Right lobe of liver (tissue), 6 donors: ENCODE measurements at regions not wholly inside any gene's neighbourhood (a gene's known extent, or its start where the extent isn't known, plus 50 kb on each side); places are given as distances from the start of the nearest gene placed in this dataset.

Source experiments
- ATAC-seq, 4 donors: fragments of 200-7000 bp; cut with Tn5 transposase; one replicate each; pipeline ENCODE4 v1.9.1; 2020; ENCODE audit warnings: mild to moderate bottlenecking in 4 of 4, moderate library complexity in 4 of 4
- DNase-seq, 3 donors: peaks; one replicate each; pipeline ENCODE4 v3.0.0-alpha.2; 2020
- H3K27ac ChIP-seq, 3 donors: fragments of 200-600 bp; one replicate each; pipeline ENCODE4 v1.8.0; 2022
- H3K27me3 ChIP-seq, 2 donors: fragments of 200-600 bp; one replicate each; pipeline ENCODE4 v1.8.0; 2022
- H3K36me3 ChIP-seq, 4 donors: fragments of 200-600 bp; sonication (generic) in 1 of 4; one replicate each; pipeline versions ENCODE4 v1.5.1 to v1.8.0; 2017 to 2022; ENCODE audit warnings: control low read depth in 1 of 4
- H3K4me1 ChIP-seq, 4 donors: fragments of 200-600 bp; sonication (generic) in 1 of 4; one replicate each; pipeline versions ENCODE4 v1.5.1 to v1.8.0; 2017 to 2022; ENCODE audit warnings: control low read depth in 1 of 4
- H3K4me3 ChIP-seq, 3 donors: fragments of 200-600 bp; one replicate each; pipeline ENCODE4 v1.8.0; 2022
- H3K9me3 ChIP-seq, 4 donors: fragments of 200-600 bp; sonication (generic) in 1 of 4; one replicate each; pipeline versions ENCODE4 v1.5.1 to v1.8.0; 2017 to 2022; ENCODE audit warnings: control low read depth in 1 of 4
- POLR2A ChIP-seq: fragments of 450-650 bp; IDR thresholded peaks from one replicate; pipeline ENCODE4 v1.6.1; 2017; ENCODE audit warnings: antibody characterized with exemption, mild to moderate bottlenecking
- WGBS: methylation state at CpG from one replicate; pipeline ENCODE4 v1.1.6; 2018; ENCODE audit warnings: low coverage, low lambda C conversion rate; ENCODE audit not compliant: insufficient coverage; ENCODE audit errors: missing lambda C conversion rate; 5-methylcytosine and 5-hydroxymethylcytosine counted together
- intact Hi-C, 2 donors: fragments of 100-400 bp; cut with DNase I; formaldehyde crosslinking; loops; one replicate each; pipeline versions ENCODE4 v1.11.2 to v1.14.1; 2022
- TF ChIP-seq, protein P1 (sequence below), 4 donors: fragments of 200-600 bp in 3 of 4; fragments of 450-650 bp in 1 of 4; IDR thresholded peaks; one replicate each; pipeline versions ENCODE4 v1.5.1 to v1.8.0; 2016 to 2022; ENCODE audit warnings: antibody characterized with exemption in 4 of 4, mild to moderate bottlenecking in 2 of 4
- donor health status: DM: no; HTN: yes; CAD: no.
- donor health status: DM: no; HTN: no; CAD: no.
- donor health status: DM: no; HTN: no; CAD: no.
- donor health status: DM: no; HTN: yes; CAD: no.
- donor health status: DM: no; HTN: yes; CAD: no.

- no peak overlapping the region for H3K4me3 ChIP-seq
- ATAC-seq (no peak), DNase-seq (no peak)
- no peak overlapping the region for H3K27ac ChIP-seq
- WGBS = 100% methylated on average over 1 of the region's 1 CpG
- no peaks in the 10 kb centered on the region for H3K4me1 ChIP-seq
- no peak for TF ChIP-seq POLR2A
- TF ChIP-seq, protein P1, sequence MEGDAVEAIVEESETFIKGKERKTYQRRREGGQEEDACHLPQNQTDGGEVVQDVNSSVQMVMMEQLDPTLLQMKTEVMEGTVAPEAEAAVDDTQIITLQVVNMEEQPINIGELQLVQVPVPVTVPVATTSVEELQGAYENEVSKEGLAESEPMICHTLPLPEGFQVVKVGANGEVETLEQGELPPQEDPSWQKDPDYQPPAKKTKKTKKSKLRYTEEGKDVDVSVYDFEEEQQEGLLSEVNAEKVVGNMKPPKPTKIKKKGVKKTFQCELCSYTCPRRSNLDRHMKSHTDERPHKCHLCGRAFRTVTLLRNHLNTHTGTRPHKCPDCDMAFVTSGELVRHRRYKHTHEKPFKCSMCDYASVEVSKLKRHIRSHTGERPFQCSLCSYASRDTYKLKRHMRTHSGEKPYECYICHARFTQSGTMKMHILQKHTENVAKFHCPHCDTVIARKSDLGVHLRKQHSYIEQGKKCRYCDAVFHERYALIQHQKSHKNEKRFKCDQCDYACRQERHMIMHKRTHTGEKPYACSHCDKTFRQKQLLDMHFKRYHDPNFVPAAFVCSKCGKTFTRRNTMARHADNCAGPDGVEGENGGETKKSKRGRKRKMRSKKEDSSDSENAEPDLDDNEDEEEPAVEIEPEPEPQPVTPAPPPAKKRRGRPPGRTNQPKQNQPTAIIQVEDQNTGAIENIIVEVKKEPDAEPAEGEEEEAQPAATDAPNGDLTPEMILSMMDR (IDR thresholded peaks at IDR 0.05) = no peak
- no peaks in the 10 kb centered on the region for H3K9me3 ChIP-seq
- no peaks in the 10 kb centered on the region for H3K36me3 ChIP-seq
- intact Hi-C loops = no loop called here
- no peaks in the 10 kb centered on the region for H3K27me3 ChIP-seq
Measured at GRCh38 chr5:12730354-12730753, 826.1 kb upstream of the CTNND2 start.

GRCh38 chr5:12716664-12717063, 812.4 kb upstream of the CTNND2 start:
- WGBS = 65% methylated on average over 5 of the region's 5 CpGs

DNA sequence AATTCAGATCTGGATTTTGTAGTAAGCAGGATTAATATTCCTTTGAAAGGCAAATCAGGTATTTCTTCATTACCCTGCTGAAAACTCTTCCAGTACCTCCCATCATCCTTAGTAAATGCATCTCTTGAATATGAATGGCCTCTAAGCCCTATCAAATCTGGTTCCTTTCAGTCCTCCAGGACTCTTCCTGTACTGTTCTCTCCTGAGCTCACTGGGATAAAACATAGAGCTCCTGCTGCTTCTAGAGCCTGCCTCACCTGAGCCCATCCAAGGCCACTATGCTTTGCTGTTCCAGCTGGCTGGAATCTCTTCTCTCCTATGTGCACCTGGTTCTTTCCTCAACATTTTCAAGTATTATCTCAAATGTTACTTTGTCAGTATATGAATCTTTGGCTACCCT, 803.3 kb upstream of the CTNND2 start:
- TF ChIP-seq, protein P1 (IDR thresholded peaks at IDR 0.05) = no peak
- no peak for TF ChIP-seq POLR2A
- Histone ChIP-seq H3K9me3 (no peaks in the 10 kb centered on the region), H3K27me3 (no peaks in the 10 kb centered on the region), H3K4me1 (no peaks in the 10 kb centered on the region), H3K36me3 (no peaks in the 10 kb centered on the region), H3K27ac (no peak overlapping the region), H3K4me3 (no peak overlapping the region)
- no peak for ATAC-seq
- intact Hi-C loops = no loop called here
- DNase-seq = no peak

More at GRCh38 chr5:12716664-12717063, 812.4 kb upstream of the CTNND2 start:
- no peak for TF ChIP-seq POLR2A
- TF ChIP-seq, protein P1 (IDR thresholded peaks at IDR 0.05) = no peak
- Histone ChIP-seq H3K9me3 (no peaks in the 10 kb centered on the region), H3K4me3 (no peak overlapping the region), H3K27ac (no peak overlapping the region), H3K36me3 (no peaks in the 10 kb centered on the region), H3K27me3 (no peaks in the 10 kb centered on the region), H3K4me1 (no peaks in the 10 kb centered on the region)
- intact Hi-C loops = no loop called here
- no peak for DNase-seq
- no peak for ATAC-seq

GRCh38 chr5:12704955-12705354, 800.7 kb upstream of the CTNND2 start:
- Histone ChIP-seq H3K27ac (no peak overlapping the region), H3K27me3 (no peaks in the 10 kb centered on the region), H3K4me1 (no peaks in the 10 kb centered on the region), H3K9me3 (no peaks in the 10 kb centered on the region), H3K4me3 (no peak overlapping the region), H3K36me3 (no peaks in the 10 kb centered on the region)
- no peak for ATAC-seq
- DNase-seq = no peak
- no peak for TF ChIP-seq POLR2A
- TF ChIP-seq, protein P1 (IDR thresholded peaks at IDR 0.05) = peak in 2 of 4 donors; percentile 6 to 17
- intact Hi-C loops = no loop called here
- 53% methylated on average over 2 of the region's 2 CpGs for WGBS

- DNase-seq (no peak), ATAC-seq (no peak)
- no peak overlapping the region for H3K27ac ChIP-seq
- no peak for TF ChIP-seq POLR2A
- TF ChIP-seq, protein P1 (IDR thresholded peaks at IDR 0.05) = no peak
- no peak overlapping the region for H3K4me3 ChIP-seq
- no peaks in the 10 kb centered on the region for H3K4me1 ChIP-seq
- no peaks in the 10 kb centered on the region for H3K9me3 ChIP-seq
- no peaks in the 10 kb centered on the region for H3K27me3 ChIP-seq
- intact Hi-C loops = no loop called here
- no peaks in the 10 kb centered on the region for H3K36me3 ChIP-seq
- WGBS = 50% methylated on average over 1 of the region's 1 CpG
Measured at GRCh38 chr5:12703254-12703653, 799.0 kb upstream of the CTNND2 start.
